Neural progenitor cell (in vitro differentiated cells): ENCODE measurements at regions not wholly inside any gene's neighbourhood (a gene's known extent, or its start where the extent isn't known, plus 50 kb on each side); places are given as distances from the start of the nearest gene placed in this dataset.

Experiments used
- DNase-seq: peaks from one replicate; pipeline ENCODE4 v3.0.0-alpha.2; 2016; ENCODE audit warnings: low spot score
- H2AFZ ChIP-seq: fragments of 200-600 bp; sonication (generic); replicated peaks from 2 replicates; pipeline ENCODE4 v1.6.1; 2016; ENCODE audit warnings: antibody characterized with exemption
- H3F3A ChIP-seq: fragments of 200-600 bp; sonication (generic); 2 replicates; pipeline ENCODE4 v1.6.1; 2016; ENCODE audit warnings: antibody characterized with exemption, low read depth
- H3K27ac ChIP-seq: fragments of 200-600 bp; sonication (generic); 2 replicates; pipeline ENCODE4 v1.5.1; 2016; ENCODE audit warnings: mild to moderate bottlenecking
- H3K27me3 ChIP-seq: fragments of 200-600 bp; sonication (generic); 2 replicates; pipeline ENCODE4 v1.6.1; 2016; ENCODE audit warnings: mild to moderate bottlenecking, moderate library complexity
- H3K36me3 ChIP-seq: fragments of 200-600 bp; sonication (generic); 2 replicates; pipeline ENCODE4 v1.5.1; 2016
- H3K4me1 ChIP-seq: fragments of 200-600 bp; sonication (generic); 2 replicates; pipeline ENCODE4 v1.6.1; 2016; ENCODE audit warnings: mixed run types
- H3K4me2 ChIP-seq: fragments of 200-600 bp; sonication (generic); 2 replicates; pipeline ENCODE4 v1.6.1; 2016
- H3K4me3 ChIP-seq: fragments of 200-600 bp; sonication (generic); 2 replicates; pipeline ENCODE4 v1.5.1; 2016
- H3K79me2 ChIP-seq: fragments of 200-600 bp; sonication (generic); 2 replicates; pipeline ENCODE4 v1.6.1; 2016; ENCODE audit warnings: low read depth
- H3K9ac ChIP-seq: fragments of 200-600 bp; sonication (generic); 2 replicates; pipeline ENCODE4 v1.6.1; 2016
- H3K9me3 ChIP-seq: fragments of 200-600 bp; sonication (generic); 2 replicates; pipeline ENCODE4 v1.5.1; 2016; ENCODE audit warnings: low read depth
- H4K20me1 ChIP-seq: fragments of 200-600 bp; sonication (generic); 2 replicates; pipeline ENCODE4 v1.6.1; 2016; ENCODE audit warnings: low read depth
- H3K27ac Mint-ChIP-seq: 3 replicates; pipeline ENCODE4 v1.8.0; 2021; ENCODE audit warnings: mixed read lengths
- H3K27me3 Mint-ChIP-seq: 2 replicates; pipeline ENCODE4 v1.8.0; 2022; ENCODE audit warnings: low read depth, mild to moderate bottlenecking, inconsistent platforms, moderate library complexity, mixed read lengths; ENCODE audit not compliant: insufficient read depth
- H3K36me3 Mint-ChIP-seq: 3 replicates; pipeline ENCODE4 v1.8.0; 2021; ENCODE audit warnings: mixed read lengths
- H3K4me1 Mint-ChIP-seq: 3 replicates; pipeline ENCODE4 v1.8.0; 2021; ENCODE audit warnings: mixed read lengths
- H3K4me3 Mint-ChIP-seq: 3 replicates; pipeline ENCODE4 v1.8.0; 2021; ENCODE audit warnings: mild to moderate bottlenecking, moderate library complexity, mixed read lengths
- H3K9me3 Mint-ChIP-seq: 3 replicates; pipeline ENCODE4 v1.8.0; 2020; ENCODE audit warnings: mixed read lengths
- EZH2 ChIP-seq: fragments of 200-600 bp; sonication (generic); IDR thresholded peaks from 2 replicates; pipeline ENCODE4 v1.6.1; 2017; ENCODE audit warnings: antibody characterized with exemption, mild to moderate bottlenecking, moderate library complexity
- EZH2phosphoT487 ChIP-seq: fragments of 200-600 bp; sonication (generic); IDR thresholded peaks from 2 replicates; pipeline ENCODE4 v1.6.1; 2017; ENCODE audit warnings: antibody characterized with exemption
- TF ChIP-seq, protein P1 (sequence below): fragments of 200-600 bp; sonication (generic); IDR thresholded peaks from 2 replicates; pipeline ENCODE4 v1.5.1; 2017; ENCODE audit warnings: antibody characterized with exemption, mild to moderate bottlenecking

DNA sequence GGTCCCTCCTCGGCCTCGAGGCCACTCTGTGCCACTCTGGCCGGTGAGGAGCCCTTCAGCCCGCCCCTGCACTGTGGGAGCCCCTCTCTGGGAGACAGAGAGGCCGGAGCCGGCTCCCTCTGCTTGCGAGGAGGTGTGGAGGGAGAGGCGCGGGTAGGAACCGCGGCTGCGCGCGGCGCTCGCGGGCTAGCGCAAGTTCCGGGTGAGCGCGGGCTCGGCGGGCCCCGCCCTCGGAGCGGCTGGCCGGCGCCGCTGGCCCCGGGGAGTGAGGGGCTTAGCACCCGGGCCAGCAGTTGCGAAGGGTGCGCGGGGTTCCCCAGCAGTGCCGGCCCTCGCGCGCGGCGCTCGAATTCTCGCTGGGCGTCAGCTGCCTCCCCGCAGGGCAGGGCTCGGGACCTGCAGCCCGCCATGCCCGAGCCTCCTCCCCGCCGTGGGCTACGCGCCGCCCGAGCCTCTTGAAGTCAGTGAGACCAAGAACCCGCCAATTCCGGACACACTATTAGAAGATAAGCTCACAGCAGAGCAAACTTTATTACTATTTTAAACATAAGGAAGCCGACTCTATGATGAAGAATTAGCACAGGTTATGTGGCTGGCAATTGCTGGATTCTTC lies 825.8 kb upstream of the FANCL start:
- Mint-ChIP-seq H3K4me1 (no peaks in the 10 kb centered on the region), H3K4me3 (no peak overlapping the region), H3K27me3 (peaks cover 5% of the 10 kb centered on the region), H3K36me3 (peaks cover 2% of the 10 kb centered on the region), H3K27ac (no peak overlapping the region), H3K9me3 (peaks cover 10% of the 10 kb centered on the region)
- TF ChIP-seq EZH2phosphoT487 = no peak
- TF ChIP-seq, protein P1, sequence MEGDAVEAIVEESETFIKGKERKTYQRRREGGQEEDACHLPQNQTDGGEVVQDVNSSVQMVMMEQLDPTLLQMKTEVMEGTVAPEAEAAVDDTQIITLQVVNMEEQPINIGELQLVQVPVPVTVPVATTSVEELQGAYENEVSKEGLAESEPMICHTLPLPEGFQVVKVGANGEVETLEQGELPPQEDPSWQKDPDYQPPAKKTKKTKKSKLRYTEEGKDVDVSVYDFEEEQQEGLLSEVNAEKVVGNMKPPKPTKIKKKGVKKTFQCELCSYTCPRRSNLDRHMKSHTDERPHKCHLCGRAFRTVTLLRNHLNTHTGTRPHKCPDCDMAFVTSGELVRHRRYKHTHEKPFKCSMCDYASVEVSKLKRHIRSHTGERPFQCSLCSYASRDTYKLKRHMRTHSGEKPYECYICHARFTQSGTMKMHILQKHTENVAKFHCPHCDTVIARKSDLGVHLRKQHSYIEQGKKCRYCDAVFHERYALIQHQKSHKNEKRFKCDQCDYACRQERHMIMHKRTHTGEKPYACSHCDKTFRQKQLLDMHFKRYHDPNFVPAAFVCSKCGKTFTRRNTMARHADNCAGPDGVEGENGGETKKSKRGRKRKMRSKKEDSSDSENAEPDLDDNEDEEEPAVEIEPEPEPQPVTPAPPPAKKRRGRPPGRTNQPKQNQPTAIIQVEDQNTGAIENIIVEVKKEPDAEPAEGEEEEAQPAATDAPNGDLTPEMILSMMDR = no peak
- TF ChIP-seq EZH2 = no peak
- no peak for DNase-seq
- Histone ChIP-seq H3K4me3 (no peak overlapping the region), H3K27me3 (no peaks in the 10 kb centered on the region), H3K36me3 (no peaks in the 10 kb centered on the region), H3K4me1 (no peaks in the 10 kb centered on the region), H3K79me2 (no peaks in the 10 kb centered on the region), H4K20me1 (no peaks in the 10 kb centered on the region), H3K9me3 (no peaks in the 10 kb centered on the region), H3F3A (no peaks in the 10 kb centered on the region), H2AFZ (no peak overlapping the region), H3K9ac (no peak overlapping the region), H3K27ac (no peak overlapping the region), H3K4me2 (no peak overlapping the region)

DNA sequence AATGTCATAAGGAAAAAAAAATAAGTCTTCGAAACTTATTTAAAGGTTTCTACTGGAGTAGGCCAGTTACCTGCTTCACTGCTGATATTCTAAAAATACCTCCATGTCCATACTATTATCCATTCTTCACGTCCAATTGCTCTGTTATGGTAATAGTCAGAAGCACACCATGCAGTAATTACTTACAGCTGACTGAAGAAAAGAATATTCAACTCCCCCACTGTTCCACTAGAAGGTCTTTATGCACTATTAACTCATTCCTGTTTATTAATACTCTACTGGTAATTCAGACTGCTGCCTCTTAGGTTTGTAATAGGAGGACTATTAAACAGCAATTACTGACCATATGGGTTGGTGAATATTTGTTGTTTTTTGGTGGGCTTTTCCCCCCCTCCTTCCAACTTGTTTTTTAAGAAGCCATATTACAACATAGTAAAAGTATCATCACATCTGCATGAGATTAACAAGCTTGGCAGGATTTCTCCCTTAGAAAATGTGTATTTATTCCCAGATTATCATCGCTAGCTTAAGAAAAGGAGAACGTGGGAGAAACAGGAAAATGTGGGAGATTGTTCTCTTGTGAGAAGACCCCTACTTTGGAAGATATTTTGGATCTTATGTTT lies 806.4 kb upstream of the FANCL start:
- Histone ChIP-seq H3K9me3 (no peaks in the 10 kb centered on the region), H4K20me1 (no peaks in the 10 kb centered on the region), H3K4me2 (no peak overlapping the region), H3K4me1 (no peaks in the 10 kb centered on the region), H3K4me3 (no peak overlapping the region), H3K27me3 (no peaks in the 10 kb centered on the region), H3K9ac (no peak overlapping the region), H3K27ac (no peak overlapping the region), H3K36me3 (no peaks in the 10 kb centered on the region), H2AFZ (no peak overlapping the region), H3K79me2 (no peaks in the 10 kb centered on the region), H3F3A (no peaks in the 10 kb centered on the region)
- H3K27ac Mint-ChIP-seq = no peak overlapping the region
- H3K4me3 Mint-ChIP-seq = no peak overlapping the region
- DNase-seq = no peak
- H3K4me1 Mint-ChIP-seq = peaks cover 23% of the 10 kb centered on the region
- peaks cover 2% of the 10 kb centered on the region for H3K27me3 Mint-ChIP-seq
- no peaks in the 10 kb centered on the region for H3K36me3 Mint-ChIP-seq
- H3K9me3 Mint-ChIP-seq = no peaks in the 10 kb centered on the region
- TF ChIP-seq, protein P1 = no peak
- no peak for TF ChIP-seq EZH2
- TF ChIP-seq EZH2phosphoT487 = no peak

DNA sequence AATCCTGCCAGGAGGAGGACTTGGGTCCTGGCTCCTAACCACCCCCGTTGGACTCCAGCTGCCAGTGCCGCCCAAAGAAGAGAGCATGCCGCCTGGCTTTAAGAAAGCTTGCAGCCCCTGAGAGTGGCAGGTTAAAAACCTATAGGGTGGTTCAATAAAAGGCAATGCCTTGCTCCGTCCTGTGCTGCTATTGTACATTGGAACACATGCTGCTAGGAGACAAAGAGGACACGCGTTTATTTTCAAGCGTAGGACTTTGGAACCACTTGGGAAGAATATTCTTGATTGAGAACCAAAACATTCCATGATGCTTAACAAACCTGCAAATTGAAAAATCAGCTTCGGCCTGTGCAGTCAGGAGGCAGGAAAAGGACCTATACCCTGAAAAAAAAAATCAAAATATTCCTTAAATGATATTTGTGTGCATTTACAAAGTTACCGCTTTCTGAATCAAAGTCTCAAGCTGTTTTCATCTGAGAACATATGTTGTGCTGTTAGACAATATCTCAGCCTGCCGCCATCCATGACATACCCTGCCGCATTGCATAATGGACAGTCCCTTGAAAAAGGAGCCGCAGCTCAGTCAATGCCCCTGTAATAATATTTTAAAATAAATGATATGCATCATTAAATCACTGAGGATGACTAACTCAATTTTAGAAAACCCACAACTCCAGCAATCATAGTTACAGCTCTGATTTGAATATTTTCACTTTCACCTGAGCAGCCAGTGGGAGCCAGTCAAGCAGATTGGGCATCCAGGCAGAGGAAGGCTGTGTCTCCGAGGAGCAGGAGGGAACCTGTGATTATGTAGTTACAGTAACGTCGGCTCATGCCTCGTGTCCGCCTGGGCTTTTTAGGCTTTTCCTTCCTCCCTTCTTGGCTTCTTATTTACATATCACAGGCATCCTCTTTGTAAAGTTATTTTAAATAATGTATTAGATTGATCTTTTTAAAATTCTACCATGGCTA lies 805.6 kb upstream of the FANCL start:
- H3K9me3 Mint-ChIP-seq = no peaks in the 10 kb centered on the region
- H2AFZ ChIP-seq = peak overlapping the region; percentile 35

More for the DNA sequence above, 805.6 kb upstream of the FANCL start:
- peaks cover 23% of the 10 kb centered on the region for H3K4me1 Mint-ChIP-seq
- no peaks in the 10 kb centered on the region for H3F3A ChIP-seq
- H3K9ac ChIP-seq = no peak overlapping the region
- H3K27me3 ChIP-seq = no peaks in the 10 kb centered on the region
- H3K36me3 ChIP-seq = no peaks in the 10 kb centered on the region
- H3K27me3 Mint-ChIP-seq = peaks cover 2% of the 10 kb centered on the region
- H3K4me3 Mint-ChIP-seq = no peak overlapping the region
- H3K36me3 Mint-ChIP-seq = no peaks in the 10 kb centered on the region
- H3K4me1 ChIP-seq = no peaks in the 10 kb centered on the region
- H3K27ac Mint-ChIP-seq = peak overlapping the region; percentile 33
- TF ChIP-seq EZH2phosphoT487 (no peak), EZH2 (no peak)
- TF ChIP-seq, protein P1 = no peak
- no peak for DNase-seq
- H3K4me3 ChIP-seq = no peak overlapping the region
- no peak overlapping the region for H3K4me2 ChIP-seq
- H3K79me2 ChIP-seq = no peaks in the 10 kb centered on the region
- H3K27ac ChIP-seq = no peak overlapping the region
- H4K20me1 ChIP-seq = no peaks in the 10 kb centered on the region
- H3K9me3 ChIP-seq = no peaks in the 10 kb centered on the region
